Loucy (cell line): ENCODE measurements at regions not wholly inside any gene's neighbourhood (a gene's known extent, or its start where the extent isn't known, plus 50 kb on each side); places are given as distances from the start of the nearest gene placed in this dataset.

Source experiments
- H2AFZ ChIP-seq: fragments of 200-600 bp; sonication (generic); 2 replicates; pipeline ENCODE4 v1.6.0; 2016; ENCODE audit warnings: antibody characterized with exemption, mild to moderate bottlenecking, low read length, moderate library complexity
- H3F3A ChIP-seq: fragments of 200-600 bp; 2 replicates; pipeline ENCODE4 v1.6.0; 2016; ENCODE audit warnings: antibody characterized with exemption, low read depth, mild to moderate bottlenecking
- H3K27me3 ChIP-seq: fragments of 200-600 bp; sonication (generic); 2 replicates; pipeline ENCODE4 v1.6.1; 2014; ENCODE audit warnings: low read length, mild to moderate bottlenecking; ENCODE audit not compliant: insufficient read depth, poor library complexity, severe bottlenecking
- H3K36me3 ChIP-seq: fragments of 200-600 bp; sonication (generic); 2 replicates; pipeline ENCODE4 v1.6.1; 2016; ENCODE audit warnings: low read length; ENCODE audit not compliant: insufficient read depth
- H3K4me1 ChIP-seq: fragments of 200-600 bp; sonication (generic); 2 replicates; pipeline ENCODE4 v1.5.1; 2014; ENCODE audit warnings: low read length, mild to moderate bottlenecking; ENCODE audit not compliant: insufficient read depth, poor library complexity, severe bottlenecking
- H3K4me2 ChIP-seq: fragments of 200-600 bp; sonication (generic); 2 replicates; pipeline ENCODE4 v1.6.0; 2014; ENCODE audit warnings: antibody characterized with exemption, low read length, low read depth, mild to moderate bottlenecking; ENCODE audit not compliant: poor library complexity, severe bottlenecking
- H3K4me3 ChIP-seq: fragments of 200-600 bp; sonication (generic); 2 replicates; pipeline ENCODE4 v1.5.1; 2014; ENCODE audit warnings: low read length, mild to moderate bottlenecking, mixed read lengths; ENCODE audit not compliant: poor library complexity, severe bottlenecking
- H3K79me2 ChIP-seq: fragments of 200-600 bp; sonication (generic); 2 replicates; pipeline ENCODE4 v1.6.1; 2014; ENCODE audit warnings: low read length; ENCODE audit not compliant: insufficient read depth
- H3K9ac ChIP-seq: fragments of 200-600 bp; sonication (generic); 2 replicates; pipeline ENCODE4 v1.6.0; 2014; ENCODE audit warnings: mild to moderate bottlenecking, low read depth, low read length, moderate library complexity; ENCODE audit not compliant: poor library complexity, severe bottlenecking
- H3K9me2 ChIP-seq: fragments of 200-600 bp; sonication (generic); replicated peaks from 2 replicates; pipeline ENCODE4 v1.6.1; 2016; ENCODE audit warnings: low read depth, low read length, mixed read lengths
- H3K9me3 ChIP-seq: fragments of 200-600 bp; sonication (generic); 2 replicates; pipeline ENCODE4 v1.6.1; 2014; ENCODE audit warnings: mild to moderate bottlenecking, antibody characterized with exemption, low read length, low read depth; ENCODE audit not compliant: insufficient read depth
- H4K20me1 ChIP-seq: fragments of 200-600 bp; sonication (generic); 2 replicates; pipeline ENCODE4 v1.6.0; 2014; ENCODE audit warnings: antibody characterized with exemption, low read length, mild to moderate bottlenecking; ENCODE audit not compliant: insufficient read depth, poor library complexity, severe bottlenecking
- EZH2phosphoT487 ChIP-seq: fragments of 200-600 bp; IDR thresholded peaks from 2 replicates; pipeline ENCODE4 v1.6.1; 2018; ENCODE audit warnings: antibody characterized with exemption, mild to moderate bottlenecking, moderate library complexity, borderline replicate concordance
- TF ChIP-seq, protein P1 (sequence below): fragments of 200-600 bp; sonication (generic); conservative IDR thresholded peaks from 2 replicates; pipeline ENCODE4 v1.5.1; 2014; ENCODE audit warnings: mild to moderate bottlenecking, antibody characterized with exemption, low read length

DNA sequence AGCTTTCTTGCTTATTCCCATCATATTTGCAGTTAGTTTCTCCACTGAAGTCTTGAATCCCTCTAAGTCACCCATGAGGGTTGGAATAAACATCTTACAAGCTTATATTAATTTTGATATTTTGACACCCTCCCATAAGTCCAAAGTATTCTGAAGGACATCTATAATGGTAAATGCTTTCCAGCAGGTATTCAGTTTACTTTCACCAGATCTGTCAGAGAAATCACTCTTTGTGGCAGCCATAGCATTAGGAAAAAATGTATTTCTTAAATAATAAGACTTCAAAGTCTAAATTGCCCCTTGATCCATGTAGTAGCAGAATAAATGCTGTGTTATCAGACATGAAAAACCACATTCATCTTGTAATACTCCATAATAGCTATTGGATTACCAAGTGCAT, 1371.7 kb upstream of the PABPC4L start:
- Histone ChIP-seq H3K27me3 (no peaks in the 10 kb centered on the region), H3K4me1 (no peaks in the 10 kb centered on the region), H3K9ac (no peak overlapping the region), H3K9me2 (no peaks in the 10 kb centered on the region), H2AFZ (no peak overlapping the region), H3K36me3 (no peaks in the 10 kb centered on the region), H3K9me3 (no peaks in the 10 kb centered on the region), H3K4me2 (no peak overlapping the region), H3F3A (no peaks in the 10 kb centered on the region), H3K4me3 (no peak overlapping the region), H4K20me1 (no peaks in the 10 kb centered on the region), H3K79me2 (no peaks in the 10 kb centered on the region)
- TF ChIP-seq, protein P1, sequence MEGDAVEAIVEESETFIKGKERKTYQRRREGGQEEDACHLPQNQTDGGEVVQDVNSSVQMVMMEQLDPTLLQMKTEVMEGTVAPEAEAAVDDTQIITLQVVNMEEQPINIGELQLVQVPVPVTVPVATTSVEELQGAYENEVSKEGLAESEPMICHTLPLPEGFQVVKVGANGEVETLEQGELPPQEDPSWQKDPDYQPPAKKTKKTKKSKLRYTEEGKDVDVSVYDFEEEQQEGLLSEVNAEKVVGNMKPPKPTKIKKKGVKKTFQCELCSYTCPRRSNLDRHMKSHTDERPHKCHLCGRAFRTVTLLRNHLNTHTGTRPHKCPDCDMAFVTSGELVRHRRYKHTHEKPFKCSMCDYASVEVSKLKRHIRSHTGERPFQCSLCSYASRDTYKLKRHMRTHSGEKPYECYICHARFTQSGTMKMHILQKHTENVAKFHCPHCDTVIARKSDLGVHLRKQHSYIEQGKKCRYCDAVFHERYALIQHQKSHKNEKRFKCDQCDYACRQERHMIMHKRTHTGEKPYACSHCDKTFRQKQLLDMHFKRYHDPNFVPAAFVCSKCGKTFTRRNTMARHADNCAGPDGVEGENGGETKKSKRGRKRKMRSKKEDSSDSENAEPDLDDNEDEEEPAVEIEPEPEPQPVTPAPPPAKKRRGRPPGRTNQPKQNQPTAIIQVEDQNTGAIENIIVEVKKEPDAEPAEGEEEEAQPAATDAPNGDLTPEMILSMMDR: no peak

DNA sequence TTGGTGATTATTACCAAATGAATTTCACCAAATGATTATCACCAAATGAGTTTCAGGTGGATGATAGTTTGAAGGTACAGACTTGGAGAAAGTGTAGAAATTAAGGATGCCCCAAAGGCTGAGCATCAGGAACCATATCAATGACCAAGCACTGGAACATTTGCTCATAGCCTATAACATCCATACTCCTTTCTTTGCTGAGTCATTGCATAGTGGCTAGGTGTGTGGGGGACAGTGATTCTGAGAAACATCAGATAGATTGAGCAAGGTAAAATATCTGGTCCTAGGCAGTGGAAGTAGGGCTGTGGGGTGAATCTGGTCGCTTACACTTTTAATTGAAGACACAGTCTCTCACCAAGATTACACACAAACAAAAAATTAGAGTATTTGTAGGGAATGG, 1362.5 kb upstream of the PABPC4L start:
- Histone ChIP-seq H3F3A (no peaks in the 10 kb centered on the region), H3K4me3 (no peak overlapping the region), H3K9ac (no peak overlapping the region), H2AFZ (no peak overlapping the region), H3K9me2 (no peaks in the 10 kb centered on the region), H3K27me3 (no peaks in the 10 kb centered on the region), H4K20me1 (no peaks in the 10 kb centered on the region), H3K4me2 (no peak overlapping the region), H3K36me3 (no peaks in the 10 kb centered on the region), H3K79me2 (no peaks in the 10 kb centered on the region), H3K4me1 (no peaks in the 10 kb centered on the region), H3K9me3 (no peaks in the 10 kb centered on the region)
- TF ChIP-seq, protein P1: no peak

DNA sequence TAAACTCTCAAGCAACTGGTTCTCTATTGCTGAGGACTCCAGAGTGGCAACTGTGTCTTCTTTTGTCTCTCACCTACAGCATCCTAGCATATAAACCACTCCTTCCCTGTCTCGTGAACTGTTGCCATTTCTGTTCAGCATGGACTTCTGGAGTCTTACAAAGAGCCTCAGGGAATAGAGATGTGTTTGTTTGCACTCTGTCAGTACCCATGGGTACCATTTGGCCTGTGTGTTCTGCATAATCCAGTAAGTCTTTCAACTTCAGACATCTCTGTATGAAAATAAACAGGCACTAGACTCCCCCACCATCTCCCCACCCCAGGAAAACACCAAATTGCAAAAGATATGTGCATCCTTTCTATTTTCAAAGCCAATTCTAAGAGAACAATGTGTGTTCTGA, 1351.6 kb upstream of the PABPC4L start:
- Histone ChIP-seq H3F3A (no peaks in the 10 kb centered on the region), H2AFZ (no peak overlapping the region)
- TF ChIP-seq, protein P1: no peak
- no peak for TF ChIP-seq EZH2phosphoT487

More for the DNA sequence above, 1351.6 kb upstream of the PABPC4L start:
- H3K9me2 ChIP-seq: no peaks in the 10 kb centered on the region
- H3K9ac ChIP-seq: no peak overlapping the region
- no peaks in the 10 kb centered on the region for H3K4me1 ChIP-seq
- H3K9me3 ChIP-seq: no peaks in the 10 kb centered on the region
- no peak overlapping the region for H3K4me2 ChIP-seq
- H3K27me3 ChIP-seq: no peaks in the 10 kb centered on the region
- no peaks in the 10 kb centered on the region for H3K79me2 ChIP-seq
- H4K20me1 ChIP-seq: no peaks in the 10 kb centered on the region
- H3K36me3 ChIP-seq: no peaks in the 10 kb centered on the region
- H3K4me3 ChIP-seq: no peak overlapping the region
